GM18519 (cell line): ENCODE measurements at regions not wholly inside any gene's neighbourhood (a gene's known extent, or its start where the extent isn't known, plus 50 kb on each side); places are given as distances from the start of the nearest gene placed in this dataset.

Experiments
- ATAC-seq: cut with Tn5 transposase; IDR thresholded peaks from one replicate; pipeline ENCODE4 v1.9.1; 2021; ENCODE audit warnings: mild to moderate bottlenecking, moderate library complexity; ENCODE audit not compliant: unreplicated experiment, low FRiP score

DNA sequence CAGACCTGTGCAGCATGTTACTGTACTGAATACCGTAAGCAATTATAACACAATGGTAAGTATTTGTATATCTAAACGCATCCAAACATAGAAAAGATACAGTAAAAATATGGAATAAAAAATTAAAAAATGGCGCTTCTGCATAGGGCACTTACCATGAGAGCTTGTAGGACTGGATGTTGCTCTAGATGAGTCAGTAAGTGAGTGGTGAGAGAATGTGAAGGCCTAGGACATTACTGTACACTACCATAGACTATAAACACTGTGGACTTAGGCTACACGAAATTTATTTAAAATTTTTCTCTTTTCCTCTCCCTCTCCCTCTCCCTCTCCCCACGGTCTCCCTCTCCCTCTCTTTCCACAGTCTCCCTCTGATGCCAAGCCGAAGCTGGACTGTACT lies 194.5 kb upstream of the CDKN3 start:
- no peak for ATAC-seq

DNA sequence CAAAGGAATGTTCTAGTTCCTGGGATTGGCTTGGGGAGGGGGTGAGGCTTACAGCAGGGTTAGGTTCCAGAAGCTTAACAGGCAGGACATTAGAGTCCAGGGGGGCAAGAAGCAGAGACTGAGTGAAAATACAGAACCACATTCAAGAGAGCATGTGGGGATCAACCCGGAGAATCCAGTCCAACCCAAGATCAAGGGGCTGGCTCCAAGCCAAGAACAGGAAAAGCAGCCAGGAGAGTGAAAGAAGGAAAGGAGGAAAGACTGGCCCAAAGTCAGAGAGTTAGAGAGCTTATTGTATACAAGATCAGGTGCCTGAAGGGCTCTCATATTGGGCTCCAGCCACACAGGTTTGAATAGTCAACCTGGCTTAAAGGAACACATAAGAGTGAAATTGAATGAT lies 190.3 kb upstream of the CDKN3 start:
- no peak for ATAC-seq

DNA sequence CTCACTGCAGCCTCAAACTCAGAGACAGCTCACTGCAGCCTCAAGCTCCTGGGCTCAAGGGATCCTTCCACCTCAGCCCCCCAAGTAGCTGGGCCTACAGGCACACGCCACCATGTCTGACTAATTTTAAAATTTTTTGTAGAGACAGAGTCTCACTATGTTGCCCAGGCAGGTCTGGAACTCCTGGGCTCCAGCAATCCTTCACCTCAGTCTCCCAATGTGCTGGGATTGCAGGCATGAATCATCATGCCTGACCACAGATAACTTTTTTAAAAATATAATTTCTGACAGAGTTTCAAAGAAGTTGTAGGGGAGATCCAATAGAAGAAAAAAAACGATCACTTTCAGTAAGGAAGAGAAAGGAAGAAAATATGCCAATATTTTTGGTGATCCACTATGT lies 189.7 kb upstream of the CDKN3 start:
- ATAC-seq, result no peak

DNA sequence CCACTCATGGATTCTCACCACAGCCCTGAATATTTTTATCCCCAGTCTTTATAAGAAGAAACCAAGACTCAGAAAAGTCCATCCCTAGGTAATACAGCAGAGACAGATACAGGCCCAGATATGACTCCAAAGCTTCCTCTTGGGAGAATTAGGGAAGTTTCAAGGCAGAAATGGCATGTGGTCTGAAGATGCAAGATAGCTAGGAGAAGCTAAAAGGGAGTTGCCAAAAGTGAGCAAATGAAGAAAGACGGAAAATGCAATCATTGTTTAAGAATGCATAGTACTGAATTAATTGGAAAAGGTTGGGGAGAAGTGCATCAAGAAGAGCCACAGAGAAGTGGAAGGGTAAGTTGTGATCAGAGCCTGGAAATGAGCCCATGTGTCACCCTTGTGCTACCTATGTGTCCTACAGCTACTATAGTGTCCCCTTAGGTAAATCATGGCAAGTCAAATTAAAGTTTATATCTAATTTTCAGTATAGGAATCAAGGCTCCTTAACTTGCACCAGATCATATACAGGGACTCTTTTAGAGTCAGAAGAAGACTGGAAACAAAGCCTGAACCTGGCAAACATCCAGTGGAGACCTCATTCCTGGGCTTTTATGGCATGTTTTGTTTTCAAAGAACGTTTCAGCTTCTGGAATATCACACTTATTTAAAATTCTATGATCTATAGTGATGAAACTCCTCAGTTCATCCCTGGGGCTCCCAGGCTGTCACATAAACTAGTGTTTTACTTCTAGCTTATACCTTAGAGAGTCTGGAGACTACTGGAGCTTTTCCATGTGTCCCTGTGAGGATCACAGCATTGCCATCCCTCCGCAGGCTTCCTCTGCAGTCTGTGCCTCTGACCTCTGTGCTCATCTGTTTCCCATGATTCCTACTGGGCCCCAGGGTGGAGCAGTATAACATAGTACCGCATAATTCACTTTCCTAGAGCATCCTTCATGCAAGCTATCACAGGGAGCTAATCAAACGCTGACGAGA lies 189.0 kb upstream of the CDKN3 start:
- no peak for ATAC-seq

DNA sequence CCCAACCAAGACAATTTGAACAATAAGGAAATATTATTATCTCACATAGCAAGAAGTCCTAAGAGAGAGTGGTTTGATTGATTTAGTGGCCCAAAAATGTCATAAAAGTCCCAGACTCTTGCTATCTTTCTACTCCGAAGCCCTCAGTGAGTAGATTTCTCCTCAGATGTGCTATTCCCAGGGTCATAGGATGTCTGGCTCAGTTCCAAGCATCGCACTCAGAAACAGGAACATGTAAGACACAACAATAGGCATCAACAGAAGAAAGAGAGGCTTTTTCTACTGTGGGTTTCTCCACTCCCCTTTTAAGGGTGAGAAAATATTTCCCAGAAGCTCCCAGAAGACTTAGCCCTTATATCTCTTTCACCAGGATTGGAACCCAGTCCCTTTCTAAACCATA lies 188.1 kb upstream of the CDKN3 start:
- ATAC-seq, result no peak

DNA sequence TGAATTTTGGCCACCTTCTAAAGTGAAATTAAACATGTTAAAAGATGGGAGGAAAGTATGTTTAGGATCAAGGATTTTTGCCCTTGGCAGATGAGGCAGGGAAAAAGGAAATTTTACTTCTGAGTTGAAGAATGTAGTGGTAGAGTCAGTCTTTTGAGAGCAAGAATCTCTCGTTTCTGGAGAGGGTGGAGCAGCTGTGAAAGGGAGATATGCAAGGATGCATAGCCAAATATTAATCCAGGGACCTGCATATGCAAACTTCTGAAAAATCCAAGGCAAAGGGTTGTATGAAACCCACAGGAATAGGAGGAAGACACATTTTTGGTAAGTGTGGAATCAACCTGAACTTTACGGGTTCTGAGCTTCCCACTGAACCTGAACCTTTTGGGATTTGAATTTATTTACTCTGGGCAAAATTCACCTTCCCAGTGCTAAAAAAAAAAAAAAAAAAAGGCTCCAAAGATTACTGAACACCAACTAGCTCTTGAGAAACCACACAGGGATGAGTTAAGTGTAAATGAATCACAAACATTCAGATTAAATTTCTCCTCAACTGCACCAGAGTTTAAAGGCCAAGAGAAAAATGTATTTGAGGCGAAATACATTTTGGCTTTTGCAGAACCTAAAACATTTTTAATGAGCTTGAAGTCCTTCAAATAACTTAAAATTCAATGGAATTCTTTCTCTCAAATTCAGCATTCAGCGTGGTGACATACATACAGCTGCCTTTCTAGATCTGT lies 187.1 kb upstream of the CDKN3 start:
- no peak for ATAC-seq

DNA sequence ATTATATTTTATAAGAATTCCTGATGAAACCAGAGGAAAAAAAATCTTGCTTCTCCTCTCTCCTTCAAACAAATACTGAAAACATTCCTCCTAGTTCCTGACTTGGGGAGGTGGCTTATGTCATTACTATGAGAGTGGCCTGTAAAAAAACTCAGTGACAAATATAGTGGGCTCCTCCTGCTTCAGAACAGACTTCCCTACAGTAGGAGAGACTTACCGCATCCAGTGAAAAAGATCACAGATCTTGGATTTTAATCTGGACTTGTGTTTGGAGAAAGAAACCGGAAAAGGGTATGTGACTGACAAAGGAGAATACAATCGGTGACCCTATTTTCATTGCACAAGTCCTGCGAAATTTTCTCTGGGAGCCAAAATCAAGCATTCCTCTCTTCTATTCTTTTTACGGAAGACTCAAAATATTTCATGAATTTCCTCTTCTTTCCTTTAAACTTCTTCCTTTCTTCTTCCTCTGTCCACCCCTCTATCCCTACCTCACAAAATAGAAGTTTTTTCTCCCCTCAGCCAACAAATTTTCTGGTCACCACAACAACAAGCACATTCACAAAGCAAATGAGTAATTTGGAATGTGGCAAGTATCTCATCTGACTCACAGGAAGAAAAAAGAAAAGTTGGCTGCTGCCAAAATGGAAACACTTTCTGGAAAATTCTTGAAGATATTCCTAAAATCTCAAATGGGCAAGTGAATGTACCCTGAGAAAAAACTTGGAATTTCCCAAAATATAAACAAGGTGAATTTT lies 185.1 kb upstream of the CDKN3 start:
- no peak for ATAC-seq

DNA sequence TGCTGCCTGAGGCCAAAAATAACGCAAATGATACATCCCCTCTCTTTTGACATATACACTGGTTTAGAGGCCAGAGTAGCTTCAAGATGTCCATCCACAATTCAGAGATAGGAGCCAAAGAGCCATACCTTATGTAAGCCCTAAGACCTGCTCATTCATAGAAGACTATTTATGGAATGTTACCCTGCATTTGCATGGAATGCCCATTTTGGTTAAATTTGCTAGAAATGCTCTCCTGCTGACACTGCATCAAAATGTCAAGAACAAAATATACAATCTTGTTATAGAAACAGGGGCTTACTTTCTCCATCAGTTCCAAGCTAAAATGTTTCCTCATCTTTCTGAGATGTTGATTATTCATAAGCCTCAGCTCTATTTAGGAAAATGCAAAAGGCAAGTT lies 183.3 kb upstream of the CDKN3 start:
- no peak for ATAC-seq

DNA sequence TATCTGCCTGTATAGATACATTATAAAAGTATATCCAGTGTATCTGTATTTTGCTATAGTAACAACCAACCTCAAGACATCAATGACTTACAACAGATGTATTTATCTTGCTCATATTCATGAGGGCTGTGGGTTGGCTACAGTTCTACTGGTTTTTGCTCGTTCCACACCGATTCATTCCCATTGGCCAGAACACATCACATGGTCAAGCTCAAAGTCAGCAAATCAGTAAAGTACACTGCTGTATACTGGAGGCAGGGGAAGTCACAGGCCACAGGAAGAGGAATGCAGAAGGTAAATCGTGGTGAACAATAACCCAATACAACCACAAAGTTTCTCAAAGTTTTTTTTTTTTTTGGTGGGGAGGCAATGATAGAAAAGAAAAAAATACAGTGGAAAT lies 180.0 kb upstream of the CDKN3 start:
- no peak for ATAC-seq

DNA sequence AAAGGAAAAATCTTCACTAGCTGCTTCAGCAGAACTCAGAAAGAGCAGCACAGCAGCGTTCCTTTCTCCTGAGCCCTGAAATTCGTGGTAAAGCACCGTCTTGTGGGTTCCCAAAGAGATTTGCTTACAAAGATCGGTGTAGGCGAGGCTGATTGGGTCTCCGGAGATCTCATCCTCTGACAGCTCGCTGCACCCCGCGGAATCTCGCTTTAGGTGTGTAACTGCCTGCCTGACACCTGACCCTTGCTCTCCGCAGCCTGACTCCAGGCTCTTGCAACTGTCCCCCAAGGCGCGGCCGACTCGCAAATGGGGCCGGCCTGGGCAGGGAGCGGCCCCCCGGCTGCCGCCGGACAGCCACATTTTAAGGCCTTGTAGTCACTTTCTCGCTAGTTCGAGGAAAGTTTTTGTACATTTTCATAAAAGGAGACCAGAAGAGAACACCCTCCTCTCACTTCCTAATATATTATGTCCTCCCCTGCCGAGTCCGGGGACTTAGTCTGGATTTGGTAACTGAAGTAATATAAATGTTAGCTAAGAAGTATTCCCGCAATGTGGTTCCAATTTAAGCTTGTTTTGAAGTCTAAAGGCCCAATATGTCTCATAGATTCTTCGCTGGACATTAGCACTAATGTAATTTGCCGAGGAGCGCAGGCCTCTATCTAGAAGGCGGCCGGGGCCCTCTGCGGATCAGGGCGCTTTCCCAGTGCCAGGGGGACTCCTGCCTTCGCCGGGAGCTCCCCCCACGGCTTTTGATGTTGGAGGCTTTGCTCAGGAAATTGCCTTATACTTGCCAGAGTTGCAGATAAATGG lies 177.3 kb upstream of the CDKN3 start:
- ATAC-seq, result no peak

DNA sequence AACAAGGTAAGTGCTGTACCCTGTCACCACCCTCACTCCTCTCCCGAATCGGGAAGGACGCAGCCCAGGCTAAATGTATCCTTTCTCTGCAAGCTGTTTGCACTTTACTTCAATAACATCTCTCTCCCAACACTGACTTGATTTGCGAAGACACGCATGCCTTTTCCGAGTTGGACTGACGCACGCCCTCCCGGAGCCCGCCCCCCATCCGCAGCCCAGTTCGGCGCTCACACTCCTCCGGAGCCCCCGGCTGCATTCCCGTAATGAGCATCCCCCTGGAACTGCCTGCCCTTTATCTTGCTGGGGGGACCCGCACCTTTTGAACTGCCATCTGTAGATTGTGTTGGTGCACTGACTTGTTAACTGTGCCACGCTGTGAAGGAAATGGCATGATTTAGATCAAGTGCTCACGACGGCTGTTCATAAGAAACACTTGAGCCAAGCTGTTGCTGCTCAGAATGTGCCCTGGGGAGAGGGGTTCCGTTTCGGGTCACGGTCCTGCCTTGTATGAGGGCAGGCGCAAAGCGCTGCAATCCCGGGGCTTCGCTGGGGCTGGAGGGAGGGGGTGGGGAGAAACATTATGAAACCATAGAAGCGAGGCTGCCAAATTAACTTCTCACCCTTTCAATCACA lies 176.6 kb upstream of the CDKN3 start:
- no peak for ATAC-seq

DNA sequence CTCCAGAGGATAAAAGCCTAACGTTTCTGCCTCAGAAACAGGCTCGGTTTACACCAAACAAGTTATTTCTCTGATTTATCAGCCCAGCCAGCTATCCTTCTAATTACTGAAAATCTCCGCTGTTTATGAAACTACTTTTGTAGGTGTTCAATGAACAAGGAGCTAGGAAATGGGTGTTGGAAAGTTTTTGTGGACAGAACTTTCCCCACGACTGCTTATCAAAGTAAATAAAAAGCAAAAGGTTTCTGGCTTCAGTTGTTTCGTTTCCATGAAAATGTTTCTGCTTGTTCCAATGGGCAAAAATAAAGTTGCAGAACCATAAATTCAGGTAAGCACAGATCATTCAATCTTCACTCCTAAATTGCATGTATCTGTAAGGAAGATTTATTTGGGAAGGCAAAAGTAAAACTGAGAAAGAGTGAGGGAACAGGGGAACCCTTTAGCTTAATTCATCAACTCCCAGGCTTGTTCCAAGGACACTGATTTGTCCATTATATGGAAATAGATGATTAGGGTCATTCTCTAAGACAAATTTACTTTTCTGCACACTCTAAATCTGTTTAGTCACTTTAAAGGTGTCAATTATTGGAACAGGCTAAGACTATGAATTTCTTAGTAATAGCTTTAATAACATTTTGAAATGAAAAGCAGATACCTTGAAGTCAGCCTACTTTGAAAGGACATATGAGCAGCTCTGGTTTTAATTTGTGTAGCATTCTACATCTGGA lies 175.9 kb upstream of the CDKN3 start:
- no peak for ATAC-seq

DNA sequence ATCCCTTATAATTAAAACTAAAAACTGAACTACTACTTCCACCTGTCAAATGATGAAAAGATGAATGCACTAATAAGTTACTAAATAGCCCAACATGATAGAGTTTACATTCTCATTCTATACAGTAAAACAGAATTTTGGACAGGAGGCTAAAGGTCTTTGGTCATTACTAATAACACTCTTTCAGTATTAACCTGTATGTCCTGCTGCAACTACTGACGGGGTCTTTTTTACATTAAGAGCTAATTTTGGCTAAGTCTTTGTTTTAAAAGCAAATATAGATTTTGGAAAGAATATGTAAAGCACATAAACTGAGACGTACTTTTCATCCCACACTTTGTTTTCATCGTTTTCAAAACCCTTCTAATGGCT lies 175.4 kb upstream of the CDKN3 start:
- ATAC-seq, result no peak

DNA sequence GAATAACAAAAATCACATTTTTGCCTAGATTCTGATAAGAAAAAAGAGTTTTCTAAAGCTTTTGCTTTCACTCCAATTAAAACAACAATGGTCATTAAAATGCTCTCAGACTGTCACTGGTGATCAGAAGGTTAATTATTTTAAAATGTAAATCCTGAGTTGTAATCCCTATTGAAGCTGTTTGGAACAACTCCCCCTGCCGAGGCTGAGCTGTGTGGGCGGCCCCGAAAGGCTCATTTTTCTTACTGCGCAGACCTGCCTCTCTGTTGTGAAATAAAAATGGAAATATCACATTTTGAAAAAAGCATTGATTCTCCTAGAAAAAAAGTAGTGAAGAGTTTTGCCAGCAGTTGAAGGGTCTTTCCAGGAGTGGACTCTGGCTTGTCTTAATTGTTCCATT lies 174.8 kb upstream of the CDKN3 start:
- no peak for ATAC-seq

DNA sequence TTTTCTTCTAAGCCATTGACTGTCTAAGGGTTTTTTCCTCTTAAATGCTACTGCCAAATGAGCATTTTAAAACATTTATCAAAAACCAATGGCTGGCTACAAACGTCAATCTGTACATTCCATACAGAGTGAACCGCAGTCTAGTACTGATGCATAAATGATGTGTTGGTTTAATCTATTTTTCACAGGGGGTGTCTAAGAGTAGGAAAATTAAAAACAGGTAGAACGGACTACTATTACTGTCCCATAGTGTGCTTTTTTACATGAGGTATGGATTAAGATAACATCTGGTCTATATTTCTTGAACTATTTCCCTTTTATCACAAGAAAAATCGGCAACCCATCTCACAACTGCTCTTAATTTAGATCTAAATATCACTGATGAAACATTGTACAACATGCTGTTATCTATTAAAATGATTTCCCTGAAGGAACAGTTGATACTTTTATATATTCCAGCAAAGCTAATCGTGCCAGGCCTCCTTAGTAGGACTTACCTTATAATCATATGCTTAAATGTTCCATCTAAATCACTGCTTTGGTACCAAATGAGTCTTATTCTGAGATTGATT lies 172.9 kb upstream of the CDKN3 start:
- ATAC-seq, result no peak

DNA sequence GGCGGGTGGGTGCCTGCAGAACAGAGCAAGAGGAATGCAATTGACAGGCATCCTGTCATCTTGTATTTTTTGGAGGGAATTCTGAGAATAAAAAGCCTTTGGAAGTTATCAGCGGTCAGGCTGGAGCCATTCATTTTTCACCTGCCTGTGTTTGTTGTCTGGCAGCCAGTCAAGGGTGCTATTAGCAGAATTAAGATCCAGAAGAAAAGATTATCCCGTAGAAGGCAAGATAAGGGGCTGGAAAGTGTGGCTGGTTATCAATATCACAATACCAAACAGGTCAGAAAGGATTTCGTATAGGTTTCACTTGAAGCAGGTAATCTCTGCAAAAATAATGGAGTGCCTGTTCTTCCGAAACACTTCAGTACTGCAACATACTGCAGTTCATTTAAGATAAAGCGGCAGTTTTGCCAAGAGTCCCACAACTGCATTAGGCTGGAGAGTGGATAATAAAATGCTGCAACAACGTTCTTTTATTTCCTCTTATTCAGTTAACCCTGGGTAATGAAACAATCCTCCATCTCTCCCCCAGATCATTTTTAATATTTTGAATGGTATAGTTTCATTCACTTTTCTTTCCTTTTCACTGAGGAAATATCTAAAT lies 171.2 kb upstream of the CDKN3 start:
- ATAC-seq, result no peak

DNA sequence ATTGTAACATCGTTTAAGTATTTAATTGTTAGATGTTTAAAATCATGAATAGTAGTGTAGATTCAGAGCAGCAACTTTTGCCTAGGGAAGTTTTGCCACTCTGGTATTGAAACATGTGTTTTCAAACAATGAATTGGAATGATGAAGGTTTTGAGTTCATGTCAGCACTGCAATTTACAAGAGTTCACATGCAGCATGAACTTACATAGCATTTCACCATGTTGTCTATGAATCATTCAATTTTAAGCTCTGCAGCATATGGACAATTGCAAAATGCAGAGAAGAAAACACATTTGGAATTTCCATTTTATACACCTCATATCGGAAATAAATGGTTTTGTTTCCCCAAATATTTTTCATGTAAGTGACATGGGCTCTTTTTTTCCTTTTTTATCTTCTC lies 170.7 kb upstream of the CDKN3 start:
- ATAC-seq, result no peak

DNA sequence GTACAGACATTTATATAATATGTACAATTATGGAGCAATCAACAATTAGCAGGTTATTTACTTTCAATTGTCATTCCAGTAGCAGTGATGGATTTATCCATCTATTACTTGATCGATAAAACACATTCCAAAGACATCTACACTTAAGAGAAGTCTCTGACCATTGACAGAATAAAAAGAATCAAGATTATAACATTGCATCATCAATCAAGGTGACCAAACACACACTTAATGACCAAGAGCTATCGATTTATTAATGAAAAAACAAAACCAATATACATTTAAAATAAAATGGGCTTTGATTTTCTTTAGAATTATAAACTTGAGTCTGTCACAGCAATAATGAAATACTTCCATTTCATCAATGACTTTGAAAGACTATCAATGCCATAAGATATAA lies 170.2 kb upstream of the CDKN3 start:
- ATAC-seq, result no peak
